ENCODE measurements at regions not wholly inside any gene's neighbourhood (a gene's known extent, or its start where the extent isn't known, plus 50 kb on each side); places are given as distances from the start of the nearest gene placed in this dataset.

DNA sequence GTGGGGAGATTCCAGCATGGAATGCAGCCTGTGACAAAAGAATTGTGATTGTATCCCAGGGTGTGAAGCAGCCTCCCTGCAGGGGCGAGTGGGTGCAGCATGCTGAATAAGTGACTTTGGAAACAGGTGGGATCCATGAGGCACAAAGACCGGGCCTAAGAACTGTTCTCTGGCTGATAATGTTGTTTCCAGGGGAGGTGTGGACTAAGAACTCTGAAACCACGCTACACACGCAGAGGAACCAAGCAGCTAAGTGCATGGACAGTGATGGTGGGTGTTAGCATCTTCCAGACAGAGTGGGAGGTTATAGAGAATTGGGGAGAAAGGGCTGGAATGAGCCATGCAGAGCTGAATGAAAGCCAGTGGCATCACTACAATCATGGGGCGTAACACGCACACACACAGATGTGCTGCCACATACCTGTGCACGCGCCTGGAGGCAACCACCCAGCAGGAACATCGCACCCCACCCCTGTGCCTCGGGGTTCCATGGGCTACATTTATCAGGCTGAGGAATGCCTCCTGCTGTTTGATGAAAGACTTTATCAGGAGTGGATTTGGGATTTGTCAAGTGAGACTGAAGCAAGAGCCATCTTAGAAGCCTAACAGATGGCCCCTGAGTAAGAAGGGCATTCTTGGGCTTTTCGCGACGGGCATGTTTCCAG is 424.5 kb upstream of the SALL3 start:
- DNase-seq: no peak

DNA sequence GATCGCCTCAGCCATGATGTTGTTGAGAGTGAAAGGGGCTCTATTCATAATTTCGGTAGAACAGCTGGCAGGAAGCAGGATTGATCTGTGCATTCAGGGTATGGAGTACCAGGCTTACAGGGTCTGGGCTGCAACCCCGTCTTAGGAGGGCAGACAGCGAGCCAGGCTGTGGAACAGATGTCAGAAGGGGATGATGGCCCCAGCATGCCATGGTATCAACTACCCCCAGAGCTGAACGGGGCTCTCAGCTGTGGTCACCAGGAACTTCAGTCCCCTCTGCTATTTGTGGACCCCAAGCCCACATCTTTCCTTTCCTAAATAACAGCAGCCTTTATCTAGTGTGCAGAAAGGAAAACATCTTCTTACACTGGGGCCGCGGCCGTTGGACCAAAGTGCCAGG is 422.2 kb upstream of the SALL3 start:
- no peak for DNase-seq

DNA sequence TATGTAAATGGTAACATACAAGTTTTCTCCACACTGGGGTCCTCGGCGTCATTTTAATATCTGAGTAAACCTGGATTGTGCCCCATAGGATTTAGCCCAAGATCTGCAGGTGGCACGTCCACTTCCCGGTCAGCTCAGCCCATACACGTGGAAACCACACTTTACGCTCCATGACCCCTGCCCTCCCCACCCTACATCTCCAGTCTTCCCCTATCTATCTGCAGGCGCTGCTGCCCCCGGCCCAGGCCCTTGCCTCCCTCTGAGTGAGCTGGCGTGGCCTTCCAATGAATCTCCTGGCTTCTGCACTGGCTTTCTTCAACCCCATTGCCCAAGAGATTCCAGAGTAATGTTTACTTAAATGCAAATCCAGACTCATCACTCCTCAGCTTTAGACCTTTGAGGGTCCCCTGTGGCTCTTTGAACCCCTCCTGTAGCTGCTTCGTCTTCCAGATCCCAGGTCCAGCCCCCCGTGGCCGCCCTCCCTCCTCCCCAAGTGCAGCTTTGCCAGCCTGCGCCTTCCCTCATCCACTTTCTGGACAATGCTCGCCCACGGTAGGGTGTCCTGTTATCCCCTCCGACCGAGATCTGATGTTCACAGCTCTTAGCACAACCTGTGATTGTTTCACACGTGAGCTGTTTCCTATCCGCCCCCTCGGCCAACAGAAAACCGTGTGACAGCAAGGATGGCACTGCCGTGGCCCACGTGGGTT is 421.4 kb upstream of the SALL3 start:
- DNase-seq: no peak

DNA sequence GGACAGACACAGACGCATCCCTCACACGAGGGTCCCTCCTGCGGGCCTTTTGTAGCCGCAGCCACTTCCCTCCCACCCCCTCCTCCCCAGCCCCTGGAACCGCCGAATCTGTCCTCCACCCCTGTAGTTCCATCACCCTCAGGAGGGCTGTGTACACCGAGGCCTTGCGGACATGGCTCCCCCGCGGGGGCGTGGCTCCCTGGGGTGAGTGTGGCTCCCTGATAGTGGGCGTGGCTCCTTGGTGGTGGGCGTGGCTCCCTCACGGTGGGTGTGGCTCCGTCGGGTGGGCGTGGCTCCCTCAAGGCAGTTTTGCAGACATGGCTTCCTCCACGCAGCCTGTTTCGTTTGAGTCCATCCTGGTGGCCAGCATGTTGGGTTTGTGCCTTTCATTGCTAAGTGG is 420.7 kb upstream of the SALL3 start:
- DNase-seq: no peak

DNA sequence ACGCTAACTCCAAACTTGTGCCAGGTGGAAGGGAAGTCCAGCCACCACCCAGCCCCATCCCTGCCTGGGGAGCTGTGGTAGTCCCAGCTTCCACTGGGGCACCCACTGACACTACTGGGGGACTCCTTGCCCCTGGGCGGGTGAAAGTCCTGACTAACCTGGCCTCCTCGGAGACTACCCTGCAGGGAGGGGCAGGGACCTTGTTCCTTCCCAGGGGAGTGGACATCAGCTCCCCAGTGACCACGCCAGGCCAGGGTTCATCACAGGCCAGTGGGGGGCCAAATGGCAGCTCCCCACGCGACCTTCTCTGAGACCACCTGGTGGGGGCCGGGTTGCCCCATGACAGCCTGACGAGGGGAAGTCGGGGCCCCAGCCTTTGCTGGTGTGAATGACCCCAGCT is 420.0 kb upstream of the SALL3 start:
- DNase-seq: no peak

DNA sequence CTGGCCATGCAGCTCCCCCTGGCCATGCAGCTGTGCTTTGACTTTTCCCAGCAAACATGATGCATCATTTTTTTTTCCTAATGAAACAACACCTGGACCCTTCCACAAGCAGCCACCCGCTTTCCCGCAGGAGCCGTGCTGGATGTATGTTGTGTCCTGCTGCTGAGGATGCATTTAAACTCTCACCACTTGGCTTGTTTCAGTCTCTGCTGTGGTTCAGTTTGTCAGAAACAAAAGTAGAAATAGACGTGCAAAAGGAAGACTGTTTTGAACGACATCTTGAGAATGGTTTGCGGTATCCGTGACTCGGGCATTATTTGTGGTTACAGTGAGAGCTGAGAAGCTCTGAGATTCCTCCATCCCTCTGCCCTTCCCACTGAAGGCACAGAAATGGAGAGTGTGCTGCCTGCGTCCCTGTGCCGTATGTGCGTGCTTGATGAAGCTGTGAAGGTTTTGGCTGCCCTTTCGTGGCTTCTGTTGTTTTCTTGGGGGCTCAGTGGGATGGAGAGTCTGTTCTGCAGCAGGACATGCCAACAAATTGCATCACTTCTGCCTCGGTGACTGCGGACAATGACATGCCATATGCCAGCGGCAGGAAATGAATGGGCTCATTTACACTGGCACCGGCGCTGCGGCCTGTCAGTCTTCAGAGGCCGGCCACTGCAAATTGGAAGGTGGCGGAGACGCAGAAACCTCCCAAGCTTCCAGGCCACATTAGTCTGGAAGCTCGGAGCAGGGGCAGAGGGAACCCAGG is 417.7 kb upstream of the SALL3 start:
- DNase-seq: no peak

DNA sequence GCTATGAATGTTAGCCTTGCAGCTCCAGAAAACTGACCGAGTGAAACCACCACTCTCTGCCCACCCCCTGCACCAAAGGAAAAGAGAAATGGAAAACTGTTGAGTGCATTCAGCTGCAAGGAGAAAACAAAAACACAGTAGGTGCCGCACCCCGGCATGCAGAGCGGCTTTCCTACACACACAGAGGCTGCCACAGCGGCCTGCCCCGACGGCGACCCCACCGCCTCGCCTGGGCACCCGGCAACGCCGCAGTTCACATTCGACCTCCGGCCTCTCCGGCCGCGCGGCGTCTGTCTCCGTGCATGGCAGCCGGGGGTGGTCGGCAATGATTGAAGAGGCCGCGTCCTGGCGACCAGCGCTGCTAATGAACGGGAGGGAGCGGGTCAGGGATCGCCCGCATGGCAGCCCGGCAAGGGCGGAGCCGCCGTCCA is 417.1 kb upstream of the SALL3 start:
- no peak for DNase-seq

DNA sequence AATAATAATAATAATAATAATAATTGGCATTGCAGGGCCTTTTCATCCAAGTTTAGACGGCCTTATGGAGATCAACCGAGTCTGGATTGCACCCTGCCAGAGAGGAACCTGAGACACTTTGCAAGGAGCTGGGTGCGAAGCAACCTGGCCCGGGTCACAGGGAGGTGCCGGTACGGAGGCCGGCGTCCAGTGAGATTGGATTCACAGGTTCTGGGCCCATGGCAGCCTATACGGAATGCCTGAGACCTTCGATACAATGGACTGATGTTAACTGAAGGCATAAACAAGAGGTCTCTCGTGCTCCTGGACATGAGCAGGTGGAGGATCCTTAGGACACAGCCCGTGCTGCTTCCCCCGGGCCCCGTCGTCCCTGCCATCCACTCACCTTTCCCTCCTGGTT is 416.5 kb upstream of the SALL3 start:
- DNase-seq: no peak

DNA sequence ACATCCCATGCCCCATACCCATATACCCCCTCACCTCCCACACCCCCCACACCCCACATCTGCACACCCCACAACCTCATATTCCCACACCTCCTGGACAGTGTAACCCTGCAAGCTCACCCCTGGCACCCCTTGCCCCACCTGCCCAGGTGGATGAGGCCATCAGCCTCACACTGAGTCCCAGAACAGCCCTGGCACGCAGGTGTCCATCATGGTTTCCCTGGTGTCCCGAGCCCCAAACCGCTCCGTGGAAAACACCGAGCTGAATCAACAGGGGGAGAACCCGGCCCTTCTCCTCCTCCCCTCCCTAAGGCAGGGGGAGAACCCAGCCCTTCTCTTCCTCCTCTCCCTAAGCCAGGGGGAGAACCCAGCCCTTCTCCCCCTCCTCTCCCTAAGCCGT is 415.6 kb upstream of the SALL3 start:
- no peak for DNase-seq

DNA sequence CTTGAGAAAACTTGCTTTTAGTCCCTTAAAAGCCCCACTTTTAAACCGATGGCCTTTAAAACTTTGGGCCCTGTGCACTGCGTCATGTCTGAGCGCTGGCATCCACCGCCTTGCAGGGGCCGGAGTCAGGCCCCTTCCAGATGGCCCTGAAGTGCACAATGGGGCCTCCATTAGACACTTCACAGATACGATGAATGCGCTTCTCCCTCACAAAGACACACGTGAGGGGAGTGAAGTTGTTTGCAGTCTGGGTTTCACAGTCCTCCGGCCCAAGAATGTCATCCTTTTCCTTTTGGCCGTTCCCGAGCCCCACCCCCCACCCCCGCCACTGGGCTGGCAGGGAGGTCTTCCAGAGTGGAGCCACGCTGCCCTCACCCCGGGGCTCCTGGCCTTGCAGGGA is 415.1 kb upstream of the SALL3 start:
- no peak for DNase-seq

DNA sequence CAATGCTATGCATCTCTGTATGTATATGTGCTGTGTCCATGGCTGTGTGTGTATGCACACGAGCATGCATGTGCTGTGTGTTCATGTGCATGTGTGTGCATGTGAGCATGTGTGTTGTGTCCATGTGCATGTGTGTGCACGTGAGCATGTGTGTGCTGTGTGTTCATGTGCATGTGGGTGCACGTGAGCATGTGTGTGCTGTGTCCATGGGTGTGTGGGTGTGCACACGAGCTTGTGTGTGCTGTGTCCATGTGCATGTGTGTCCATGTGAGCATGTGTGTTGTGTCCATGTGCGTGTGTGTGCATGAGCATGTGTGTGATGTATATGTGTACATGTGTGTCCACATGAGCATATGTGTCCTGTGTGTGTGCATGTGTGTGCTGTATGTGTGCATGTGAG is 414.4 kb upstream of the SALL3 start:
- DNase-seq: no peak

DNA sequence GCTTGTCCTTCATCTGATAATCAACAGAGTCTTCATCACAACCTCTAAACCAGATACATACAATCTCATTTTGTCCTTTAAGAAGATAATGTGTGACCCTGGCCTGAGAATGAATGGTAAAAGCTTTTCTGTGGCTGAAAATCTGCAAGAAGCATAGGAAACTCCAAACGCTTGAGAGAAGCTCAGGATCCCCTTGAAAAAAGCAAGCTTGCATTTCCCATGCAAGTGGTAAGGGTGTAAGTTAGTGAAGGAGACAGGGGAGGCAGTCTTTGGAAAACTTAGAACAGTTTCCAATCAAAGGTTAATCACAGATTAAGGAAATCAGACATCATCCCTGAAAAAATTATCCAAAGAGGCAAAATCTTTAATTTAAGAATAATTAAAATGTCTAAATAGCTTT is 413.6 kb upstream of the SALL3 start:
- DNase-seq: no peak

DNA sequence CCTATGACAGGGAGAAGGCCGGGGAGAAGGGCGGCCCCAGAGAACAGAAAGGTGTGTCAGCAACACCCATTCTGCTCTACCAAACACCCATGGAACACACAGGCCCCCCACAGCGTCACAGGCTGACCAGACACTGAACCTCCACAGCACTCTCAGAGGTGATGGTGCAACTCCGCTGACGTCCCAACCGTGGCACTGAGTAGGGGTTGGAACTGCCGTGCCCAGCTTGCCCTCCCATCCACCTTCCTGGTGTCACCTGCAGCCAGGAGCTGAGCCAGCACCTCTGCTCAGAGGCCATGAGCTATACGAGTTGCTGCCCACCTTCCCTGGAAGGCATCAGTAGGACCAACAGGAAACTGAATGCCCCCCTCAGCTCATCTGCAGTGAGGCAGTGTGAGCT is 412.9 kb upstream of the SALL3 start:
- DNase-seq: no peak

DNA sequence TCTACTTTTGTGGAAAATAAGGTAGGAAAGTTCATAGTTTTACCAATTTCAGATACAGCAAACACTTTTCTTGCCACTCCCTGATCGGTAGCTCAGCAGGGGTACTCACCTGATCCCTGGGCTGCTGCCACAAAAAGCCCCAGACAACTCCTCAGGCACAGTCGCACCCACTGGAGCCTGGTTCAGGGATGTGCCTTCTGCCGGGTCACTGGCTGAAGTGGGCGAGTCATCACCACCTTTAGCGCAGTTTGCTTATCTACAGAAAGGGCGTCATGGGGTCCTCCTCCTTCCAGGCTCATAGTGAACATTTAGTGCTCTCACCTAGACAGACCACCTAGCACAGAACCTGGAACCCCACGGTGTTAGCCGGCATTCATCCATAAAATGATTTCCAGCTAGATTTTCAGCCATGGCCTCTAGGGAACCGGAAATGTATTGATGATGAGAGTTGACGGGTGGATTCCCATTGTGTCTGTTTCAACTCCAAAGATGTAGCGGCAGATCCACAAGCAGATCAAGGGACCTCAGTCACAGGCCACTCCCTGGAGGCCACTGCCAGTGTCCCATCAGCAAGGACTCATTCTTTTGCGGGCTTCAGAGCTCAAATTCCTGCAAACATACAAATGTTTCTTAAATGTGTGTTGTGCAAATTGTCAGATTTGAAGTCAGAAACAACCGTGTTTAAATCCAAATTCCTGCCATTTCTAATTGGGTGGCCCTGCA is 408.4 kb upstream of the SALL3 start:
- DNase-seq: no peak

DNA sequence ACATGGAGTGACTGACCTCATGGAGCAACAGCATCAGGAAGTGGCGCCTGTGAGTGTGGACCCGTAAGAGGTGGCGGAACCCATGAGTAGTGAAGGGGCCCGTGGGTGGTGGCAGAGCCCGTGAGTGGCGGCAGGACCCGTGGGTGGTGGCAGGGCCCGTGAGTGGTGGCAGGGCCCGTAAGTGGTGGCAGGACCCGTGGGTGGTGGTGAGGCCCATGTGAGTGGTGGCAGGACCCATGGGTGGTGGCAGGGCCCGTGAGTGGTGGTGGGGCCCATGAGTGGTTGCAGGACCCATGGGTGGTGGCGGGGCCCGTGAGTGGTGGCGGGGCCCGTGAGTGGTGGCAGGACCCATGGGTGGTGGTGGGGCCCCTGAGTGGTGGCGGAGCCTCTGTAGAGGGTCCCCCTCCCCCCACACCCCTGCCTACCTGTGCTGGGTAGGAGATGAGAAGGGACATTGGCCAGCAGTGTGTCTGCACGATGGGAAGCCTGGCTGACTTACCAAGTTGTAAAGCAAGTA is 407.7 kb upstream of the SALL3 start:
- no peak for DNase-seq

DNA sequence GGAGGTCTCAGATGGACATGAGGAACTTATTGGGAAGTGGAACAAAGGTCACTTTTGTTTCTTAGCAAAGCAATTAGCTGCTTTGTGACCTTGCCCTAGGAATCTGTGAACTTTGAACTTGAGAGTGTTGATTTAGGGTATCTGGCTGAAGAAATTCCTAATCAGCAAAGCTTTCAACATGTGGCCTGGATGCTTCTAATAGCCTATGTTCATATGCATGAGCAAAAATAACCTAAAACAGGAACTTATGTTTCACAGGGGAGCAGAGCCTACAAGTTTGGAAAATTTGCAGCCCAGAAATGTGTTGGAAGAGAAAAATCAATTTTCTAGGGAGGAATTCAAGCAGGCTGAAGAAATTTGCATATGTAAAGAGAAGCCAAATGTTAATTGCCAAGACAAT is 405.8 kb upstream of the SALL3 start:
- DNase-seq: no peak

DNA sequence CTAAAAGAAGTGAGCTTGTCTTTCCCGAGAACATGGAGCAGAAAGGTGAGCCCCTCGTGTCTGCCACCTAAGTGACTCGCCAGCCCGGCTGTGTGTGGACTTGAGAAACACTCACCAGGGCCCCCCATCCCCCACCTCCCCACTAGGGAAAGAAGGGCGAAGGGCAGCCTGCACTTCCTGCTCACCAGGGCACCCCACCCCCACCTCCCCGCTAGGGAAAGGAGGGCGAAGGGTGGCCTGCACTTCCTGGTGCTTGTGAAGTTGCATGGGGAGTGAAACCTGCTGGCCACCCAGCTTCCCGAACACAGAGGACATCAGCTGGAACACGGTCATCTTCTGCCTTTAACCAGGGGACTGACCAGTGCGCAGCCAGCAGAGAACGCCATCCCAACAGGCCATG is 402.7 kb upstream of the SALL3 start:
- no peak for DNase-seq

DNA sequence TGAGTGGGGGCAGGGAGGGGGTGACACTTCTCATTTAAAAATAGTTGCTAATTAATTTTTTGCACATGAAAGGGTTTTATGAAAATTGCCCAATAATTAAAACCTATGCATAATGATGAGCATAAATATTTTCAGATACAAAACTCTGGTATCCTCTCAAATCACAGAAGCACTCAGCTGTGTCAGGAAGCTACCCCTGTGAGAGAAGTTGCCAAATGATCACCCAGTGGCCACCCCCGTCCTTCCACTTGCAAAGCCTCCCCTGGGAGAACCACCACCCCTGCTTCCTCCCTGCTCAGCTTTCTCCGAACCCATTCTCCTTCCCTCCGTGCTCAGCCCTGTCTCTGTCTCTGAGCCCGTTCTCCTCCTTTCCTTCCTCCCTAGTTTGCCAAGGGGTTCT is 400.2 kb upstream of the SALL3 start:
- DNase-seq: no peak

DNA sequence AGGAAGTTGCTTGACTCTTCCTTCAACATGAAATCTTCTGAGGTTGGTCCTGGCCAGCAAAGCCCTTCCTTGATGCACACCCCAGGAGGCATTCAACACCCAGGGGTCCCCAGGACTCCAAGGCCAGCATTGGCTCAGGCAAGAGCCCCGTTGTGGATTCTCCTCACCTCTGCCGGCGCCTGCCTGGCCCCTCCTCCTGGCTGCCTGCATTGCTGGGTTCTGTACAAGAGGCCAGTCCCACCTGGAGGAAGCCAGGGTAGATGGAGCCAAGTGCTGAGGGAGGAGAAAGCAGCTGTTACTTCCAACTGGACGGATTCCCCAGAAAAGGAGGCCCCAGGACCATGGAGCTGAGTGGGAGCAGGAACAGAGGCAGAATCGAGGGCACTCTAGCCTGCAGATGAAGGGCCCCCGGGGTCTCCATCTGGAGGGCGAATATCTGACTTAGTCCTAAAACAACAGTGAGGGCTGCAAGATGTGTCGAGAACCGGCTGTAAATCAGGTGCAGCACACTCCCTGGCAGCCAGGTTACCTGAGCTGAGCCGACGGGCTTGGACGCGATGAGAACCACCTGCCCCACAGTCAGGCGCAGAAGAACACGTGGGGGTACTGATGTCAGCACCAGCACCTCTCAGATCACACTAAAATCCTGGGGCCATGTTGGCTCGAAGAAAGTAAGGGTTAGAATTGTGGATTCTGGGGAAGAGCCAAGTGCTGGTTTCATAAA is 399.6 kb upstream of the SALL3 start:
- DNase-seq: no peak

DNA sequence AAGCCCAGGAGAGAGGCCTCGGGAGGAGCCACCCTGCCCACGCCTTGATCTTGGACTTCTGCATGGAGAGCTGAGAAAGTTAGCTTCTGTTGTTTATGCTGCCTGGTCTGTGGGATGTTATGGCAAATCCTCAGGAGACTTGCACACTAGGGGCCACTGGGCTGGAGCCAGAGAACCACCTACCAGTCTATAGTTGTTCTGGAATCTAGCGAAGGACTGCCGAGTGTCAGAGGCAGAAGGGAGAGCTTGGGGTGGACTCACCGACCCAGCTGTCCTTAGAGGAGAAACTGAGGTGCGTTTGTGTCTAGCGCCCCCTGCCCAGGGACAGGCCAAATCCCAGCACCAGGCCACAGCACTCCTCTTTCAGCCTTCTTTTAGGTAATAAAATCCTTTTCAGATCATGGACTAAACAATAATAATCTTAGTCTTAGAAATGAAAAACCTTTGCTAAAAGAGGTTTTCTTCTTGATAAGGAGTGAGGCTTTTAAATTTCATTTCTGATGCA is 398.7 kb upstream of the SALL3 start:
- DNase-seq: no peak

DNA sequence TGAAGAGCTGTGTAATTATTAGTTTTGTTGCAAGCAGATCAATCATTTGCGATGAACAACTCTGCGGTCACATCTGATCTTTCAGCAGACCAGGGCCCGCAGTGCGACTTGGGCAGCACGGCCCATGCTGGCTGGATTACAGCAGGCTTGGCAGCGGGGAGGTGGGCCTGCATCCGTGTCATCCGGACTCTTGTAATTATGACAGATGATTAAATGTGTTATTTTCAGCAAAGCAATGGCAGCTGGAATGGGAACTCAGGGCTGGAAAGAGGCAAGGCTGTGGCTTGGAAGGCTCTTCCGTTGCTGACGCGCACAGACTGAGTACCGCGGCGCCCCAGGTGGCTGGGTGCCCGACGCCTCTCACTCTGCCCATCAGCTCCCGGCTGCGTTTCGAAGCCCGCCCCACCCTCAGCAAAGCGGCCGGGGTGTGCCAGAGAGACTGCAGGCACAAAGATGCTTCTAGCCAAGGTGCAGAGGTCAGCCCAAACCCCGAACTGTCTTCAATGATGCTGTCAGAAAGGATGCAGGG is 397.4 kb upstream of the SALL3 start:
- DNase-seq: no peak

All from NCI-H524 (cell line).